ENCODE measurements at regions not wholly inside any gene's neighbourhood (a gene's known extent, or its start where the extent isn't known, plus 50 kb on each side); places are given as distances from the start of the nearest gene placed in this dataset.
"Not testable (repeated sequence)": the region's sequence is repeated elsewhere in the genome, so short reads cannot be mapped to it uniquely, and the experiment has no call there.

DNA sequence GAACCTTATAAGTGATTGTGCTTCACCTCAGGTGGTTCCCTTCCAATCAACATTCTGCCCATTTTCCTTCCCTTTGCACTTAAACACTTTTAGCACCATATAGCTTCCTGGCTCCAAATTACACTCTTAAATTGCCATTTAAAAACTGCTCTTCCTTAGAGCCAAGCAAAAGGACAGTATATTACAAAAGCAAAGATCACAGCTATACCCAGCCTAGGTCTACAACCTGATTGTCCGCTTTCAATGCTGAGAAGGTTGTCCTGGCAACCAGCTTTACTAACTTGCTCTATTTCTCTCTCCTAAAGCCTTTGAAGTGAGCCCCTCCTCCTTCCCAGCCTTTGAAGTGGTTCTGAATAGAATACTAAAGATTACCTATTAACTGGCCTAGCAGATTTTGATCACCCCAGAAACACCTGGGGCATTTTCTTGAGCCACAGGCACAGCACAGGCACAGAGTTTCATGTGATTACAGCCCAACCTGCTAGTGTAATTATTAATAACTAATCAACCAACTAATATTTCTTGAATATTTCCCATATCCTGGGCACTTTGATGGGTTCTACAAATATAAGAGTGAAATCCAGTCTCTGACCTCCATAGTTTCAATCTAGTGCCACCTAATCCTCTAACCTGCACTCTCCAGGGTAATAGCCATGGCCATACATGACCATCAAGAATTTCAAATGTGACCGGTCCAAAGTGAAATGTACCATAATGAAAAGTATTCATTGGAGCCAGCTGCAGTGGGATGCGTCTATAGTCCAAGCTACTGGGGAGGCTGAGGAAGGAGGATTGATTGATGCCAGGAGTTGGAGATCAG, 63.6 kb upstream of the TRIM24 start:
- H3F3A ChIP-seq (replicated peaks; ENCODE audit: insufficient read depth) = no peaks in the 10 kb centered on the region
- no peak overlapping the region for H3K4me3 ChIP-seq (ENCODE audit: low read depth in 2 of 2, low read length in 1 of 2)
- no peaks in the 10 kb centered on the region for H3K4me1 ChIP-seq (ENCODE audit: control insufficient read depth in 1 of 2, insufficient read depth in 2 of 2, low read depth in 1 of 2, low read length in 1 of 2)
- 60% methylated on average over 3 of the region's 3 CpGs for WGBS (ENCODE audit: low lambda C conversion rate)
- no peaks in the 10 kb centered on the region for H3K27me3 ChIP-seq (ENCODE audit: insufficient read depth)
- no peak overlapping the region for H3K27ac ChIP-seq (ENCODE audit: low read depth in 2 of 2, low read length in 1 of 2)
- ChIA-PET CTCF (interaction anchor here (1.3 kb wide), 1 partner anchor 342 kb away, joined by 4 read pairs; no protein-coding TSS in a partner anchor), POLR2A (no interaction called here)
- peaks cover 3% of the 10 kb centered on the region; the same call in 1 of the 2 replicates for H3K9me2 ChIP-seq
- no peak overlapping the region for H3K4me2 ChIP-seq
- H3K79me2 ChIP-seq (ENCODE audit: insufficient read depth) = no peaks in the 10 kb centered on the region
- no peak for DNase-seq
- H2AFZ ChIP-seq (ENCODE audit: low read depth) = no peak overlapping the region
- TF ChIP-seq EP300 (IDR thresholded peaks at IDR 0.05; ENCODE audit: borderline replicate concordance in 1 of 2, low read depth in 1 of 2, low read length in 1 of 2) (no peak), GATA2 (CRISPR knock-in tag; IDR thresholded peaks at IDR 0.05) (no peak), POLR2AphosphoS5 (IDR thresholded peaks at IDR 0.05; ENCODE audit: low read depth, low read length) (no peak), SMC3 (IDR thresholded peaks at IDR 0.05; ENCODE audit: low read depth, low read length) (no peak)
- peaks cover 4% of the 10 kb centered on the region; the same call in 1 of the 2 replicates for H3K9me3 ChIP-seq
- H3K36me3 ChIP-seq (replicated peaks in 1 of 2; ENCODE audit: control insufficient read depth in 1 of 2, insufficient read depth in 2 of 2, low read length in 1 of 2) = no peaks in the 10 kb centered on the region
- no peak overlapping the region for H3K9ac ChIP-seq
- H4K20me1 ChIP-seq (ENCODE audit: insufficient read depth) = no peaks in the 10 kb centered on the region

DNA sequence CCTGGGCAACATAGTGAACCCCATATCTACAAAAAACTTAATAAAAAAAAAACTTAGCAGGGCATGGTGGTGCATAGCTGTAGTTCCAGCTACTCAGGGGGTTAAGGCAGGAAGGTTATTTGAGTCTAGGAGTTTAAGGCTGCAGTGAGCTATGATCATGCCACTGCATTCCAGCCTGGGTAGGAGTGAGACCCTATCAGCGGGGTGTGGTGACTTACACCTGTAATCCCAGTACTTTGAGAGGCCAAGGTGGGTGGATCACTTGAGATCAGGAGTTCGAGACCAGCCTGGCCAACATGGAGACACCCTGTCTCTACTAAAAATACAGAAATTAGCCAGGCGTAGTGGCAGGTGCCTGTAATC, 63.0 kb upstream of the TRIM24 start:
- H3K4me3 ChIP-seq (ENCODE audit: low read depth in 2 of 2, low read length in 1 of 2); H3K9me3 ChIP-seq; H3K9me2 ChIP-seq; DNase-seq; H3K36me3 ChIP-seq (replicated peaks in 1 of 2; ENCODE audit: control insufficient read depth in 1 of 2, insufficient read depth in 2 of 2, low read length in 1 of 2); POLR2A ChIA-PET; H4K20me1 ChIP-seq (ENCODE audit: insufficient read depth); H3K4me1 ChIP-seq (ENCODE audit: control insufficient read depth in 1 of 2, insufficient read depth in 2 of 2, low read depth in 1 of 2, low read length in 1 of 2); H3K27ac ChIP-seq (ENCODE audit: low read depth in 2 of 2, low read length in 1 of 2); H3K4me2 ChIP-seq; H3K27me3 ChIP-seq (ENCODE audit: insufficient read depth); H2AFZ ChIP-seq (ENCODE audit: low read depth); H3F3A ChIP-seq (replicated peaks; ENCODE audit: insufficient read depth); H3K9ac ChIP-seq; H3K79me2 ChIP-seq (ENCODE audit: insufficient read depth): not testable (repeated sequence)
- WGBS (ENCODE audit: low lambda C conversion rate) = 31% methylated on average over 3 of the region's 3 CpGs
- CTCF ChIA-PET = interaction anchor here (1.3 kb wide), 1 partner anchor 342 kb away, joined by 4 read pairs; no protein-coding TSS in a partner anchor

GRCh38 chr7:138398857-138399256, 61.2 kb upstream of the TRIM24 start:
- no peak overlapping the region for H3K27ac ChIP-seq (ENCODE audit: low read depth in 2 of 2, low read length in 1 of 2)
- ChIA-PET POLR2A (interaction anchor here (0.7 kb wide), 1 partner anchor 233 kb away, joined by 5 read pairs; no protein-coding TSS in a partner anchor), CTCF (interaction anchor here (1.1 kb wide), 1 partner anchor 10 kb away, joined by 3 read pairs; no protein-coding TSS in a partner anchor)
- no peaks in the 10 kb centered on the region for H3F3A ChIP-seq (replicated peaks; ENCODE audit: insufficient read depth)
- peaks cover 3% of the 10 kb centered on the region; the same call in 1 of the 2 replicates for H3K9me2 ChIP-seq
- no peak overlapping the region for H2AFZ ChIP-seq (ENCODE audit: low read depth)
- no peak for DNase-seq
- peaks cover 4% of the 10 kb centered on the region; the same call in 1 of the 2 replicates for H3K9me3 ChIP-seq
- no peak overlapping the region for H3K9ac ChIP-seq
- H3K27me3 ChIP-seq (ENCODE audit: insufficient read depth) = no peaks in the 10 kb centered on the region
- no peaks in the 10 kb centered on the region for H3K79me2 ChIP-seq (ENCODE audit: insufficient read depth)
- no peaks in the 10 kb centered on the region for H3K4me1 ChIP-seq (ENCODE audit: control insufficient read depth in 1 of 2, insufficient read depth in 2 of 2, low read depth in 1 of 2, low read length in 1 of 2)
- 48% methylated on average over 1 of the region's 1 CpG for WGBS (ENCODE audit: low lambda C conversion rate)
- no peaks in the 10 kb centered on the region for H3K36me3 ChIP-seq (replicated peaks in 1 of 2; ENCODE audit: control insufficient read depth in 1 of 2, insufficient read depth in 2 of 2, low read length in 1 of 2)
- no peaks in the 10 kb centered on the region for H4K20me1 ChIP-seq (ENCODE audit: insufficient read depth)
- H3K4me2 ChIP-seq = no peak overlapping the region
- H3K4me3 ChIP-seq (ENCODE audit: low read depth in 2 of 2, low read length in 1 of 2) = no peak overlapping the region
- TF ChIP-seq GABPA (IDR thresholded peaks at IDR 0.05; ENCODE audit: low read depth) = no peak
- TF ChIP-seq SMC3 (IDR thresholded peaks at IDR 0.05; ENCODE audit: low read depth, low read length) = no peak

All from SK-N-SH (cell line).